ENCODE measurements at regions not wholly inside any gene's neighbourhood (a gene's known extent, or its start where the extent isn't known, plus 50 kb on each side); places are given as distances from the start of the nearest gene placed in this dataset.

GRCh38 chr1:208298593-208299269, 54.5 kb upstream of the PLXNA2 start:
- no peak for DNase-seq (ENCODE audit: low read depth, low spot score)
- in situ Hi-C loops (cut with HindIII; ENCODE audit: low pct_unique_long_range_greater_than_20kb, low sequenced_read_pairs) = no loop called here

- in situ Hi-C loops (cut with HindIII; ENCODE audit: low pct_unique_long_range_greater_than_20kb, low sequenced_read_pairs) = no loop called here
Measured at GRCh38 chr1:208300084-208300770, 56.0 kb upstream of the PLXNA2 start.

GRCh38 chr1:208302699-208303238, 58.6 kb upstream of the PLXNA2 start:
- in situ Hi-C loops (cut with HindIII; ENCODE audit: low pct_unique_long_range_greater_than_20kb, low sequenced_read_pairs) = no loop called here
- no peak for DNase-seq (ENCODE audit: low read depth, low spot score)

More at GRCh38 chr1:208300084-208300770, 56.0 kb upstream of the PLXNA2 start:
- no peak for DNase-seq (ENCODE audit: low read depth, low spot score)

- DNase-seq (ENCODE audit: low read depth, low spot score) = no peak
- in situ Hi-C loops (cut with HindIII; ENCODE audit: low pct_unique_long_range_greater_than_20kb, low sequenced_read_pairs) = no loop called here
Measured at GRCh38 chr1:208303743-208304712, 59.8 kb upstream of the PLXNA2 start.

GRCh38 chr1:208308221-208308620, 64.0 kb upstream of the PLXNA2 start:
- no peak for DNase-seq (ENCODE audit: low read depth, low spot score)
- in situ Hi-C loops (cut with HindIII; ENCODE audit: low pct_unique_long_range_greater_than_20kb, low sequenced_read_pairs) = no loop called here

GRCh38 chr1:208309771-208310170, 65.6 kb upstream of the PLXNA2 start:
- in situ Hi-C loops (cut with HindIII; ENCODE audit: low pct_unique_long_range_greater_than_20kb, low sequenced_read_pairs) = no loop called here
- no peak for DNase-seq (ENCODE audit: low read depth, low spot score)

GRCh38 chr1:208312706-208313105, 68.5 kb upstream of the PLXNA2 start:
- no peak for DNase-seq (ENCODE audit: low read depth, low spot score)
- in situ Hi-C loops (cut with HindIII; ENCODE audit: low pct_unique_long_range_greater_than_20kb, low sequenced_read_pairs) = no loop called here

- in situ Hi-C loops (cut with HindIII; ENCODE audit: low pct_unique_long_range_greater_than_20kb, low sequenced_read_pairs) = no loop called here
- DNase-seq (ENCODE audit: low read depth, low spot score) = no peak
Measured at GRCh38 chr1:208314431-208314830, 70.2 kb upstream of the PLXNA2 start.

GRCh38 chr1:208318150-208318734, 74.1 kb upstream of the PLXNA2 start:
- in situ Hi-C loops (cut with HindIII; ENCODE audit: low pct_unique_long_range_greater_than_20kb, low sequenced_read_pairs) = no loop called here
- DNase-seq (ENCODE audit: low read depth, low spot score) = no peak

GRCh38 chr1:208324005-208324404, 79.8 kb upstream of the PLXNA2 start:
- in situ Hi-C loops (cut with HindIII; ENCODE audit: low pct_unique_long_range_greater_than_20kb, low sequenced_read_pairs) = no loop called here
- no peak for DNase-seq (ENCODE audit: low read depth, low spot score)

GRCh38 chr1:208326033-208326432, 81.8 kb upstream of the PLXNA2 start:
- DNase-seq (ENCODE audit: low read depth, low spot score) = no peak
- in situ Hi-C loops (cut with HindIII; ENCODE audit: low pct_unique_long_range_greater_than_20kb, low sequenced_read_pairs) = no loop called here

- no peak for DNase-seq (ENCODE audit: low read depth, low spot score)
- in situ Hi-C loops (cut with HindIII; ENCODE audit: low pct_unique_long_range_greater_than_20kb, low sequenced_read_pairs) = no loop called here
Measured at GRCh38 chr1:208329300-208329699, 85.1 kb upstream of the PLXNA2 start.

GRCh38 chr1:208332036-208332773, 88.0 kb upstream of the PLXNA2 start:
- DNase-seq (ENCODE audit: low read depth, low spot score) = no peak
- in situ Hi-C loops (cut with HindIII; ENCODE audit: low pct_unique_long_range_greater_than_20kb, low sequenced_read_pairs) = no loop called here

GRCh38 chr1:208332774-208333126, 88.6 kb upstream of the PLXNA2 start:
- DNase-seq (ENCODE audit: low read depth, low spot score) = no peak
- in situ Hi-C loops (cut with HindIII; ENCODE audit: low pct_unique_long_range_greater_than_20kb, low sequenced_read_pairs) = no loop called here

- DNase-seq (ENCODE audit: low read depth, low spot score) = no peak
- in situ Hi-C loops (cut with HindIII; ENCODE audit: low pct_unique_long_range_greater_than_20kb, low sequenced_read_pairs) = no loop called here
Measured at GRCh38 chr1:208333676-208334075, 89.5 kb upstream of the PLXNA2 start.

GRCh38 chr1:208335371-208336136, 91.4 kb upstream of the PLXNA2 start:
- no peak for DNase-seq (ENCODE audit: low read depth, low spot score)
- in situ Hi-C loops (cut with HindIII; ENCODE audit: low pct_unique_long_range_greater_than_20kb, low sequenced_read_pairs) = no loop called here

GRCh38 chr1:208336137-208336518, 91.9 kb upstream of the PLXNA2 start:
- no peak for DNase-seq (ENCODE audit: low read depth, low spot score)
- in situ Hi-C loops (cut with HindIII; ENCODE audit: low pct_unique_long_range_greater_than_20kb, low sequenced_read_pairs) = no loop called here

Data from SK-MEL-5 (cell line).